OCI-LY1 (cell line): ENCODE measurements at regions not wholly inside any gene's neighbourhood (a gene's known extent, or its start where the extent isn't known, plus 50 kb on each side); places are given as distances from the start of the nearest gene placed in this dataset.

Experiments
- H2AFZ ChIP-seq: fragments of 200-600 bp; sonication (generic), shearing (Covaris generic); 2 replicates; pipeline ENCODE4 v1.6.0; 2014; ENCODE audit warnings: antibody characterized with exemption, mild to moderate bottlenecking, low read length
- H3F3A ChIP-seq: fragments of 200-600 bp; sonication (generic), shearing (Covaris generic); 2 replicates; pipeline ENCODE4 v1.6.0; 2014; ENCODE audit warnings: mild to moderate bottlenecking, antibody characterized with exemption, low read length, moderate library complexity; ENCODE audit not compliant: insufficient read depth
- H3K27ac ChIP-seq: fragments of 200-600 bp; sonication (generic); 2 replicates; pipeline ENCODE4 v1.5.1; 2014; ENCODE audit warnings: low read length, mixed run types, mild to moderate bottlenecking, low read depth; ENCODE audit not compliant: poor library complexity, severe bottlenecking
- H3K27me3 ChIP-seq: fragments of 200-600 bp; sonication (generic); 2 replicates; pipeline ENCODE4 v1.6.0; 2014; ENCODE audit warnings: antibody characterized with exemption, mild to moderate bottlenecking, low read length, moderate library complexity; ENCODE audit not compliant: insufficient read depth
- H3K36me3 ChIP-seq: fragments of 200-600 bp; sonication (generic); 2 replicates; pipeline ENCODE4 v1.6.1; 2014; ENCODE audit warnings: mild to moderate bottlenecking, antibody characterized with exemption, low read length, moderate library complexity, mixed read lengths; ENCODE audit not compliant: insufficient read depth
- H3K4me1 ChIP-seq: fragments of 200-600 bp; sonication (generic); 2 replicates; pipeline ENCODE4 v1.5.1; 2014; ENCODE audit warnings: mild to moderate bottlenecking, low read length, moderate library complexity; ENCODE audit not compliant: insufficient read depth, severe bottlenecking
- H3K4me2 ChIP-seq: fragments of 200-600 bp; sonication (generic), shearing (Covaris generic); 2 replicates; pipeline ENCODE4 v1.6.1; 2014; ENCODE audit warnings: low read length
- H3K4me3 ChIP-seq: fragments of 200-600 bp; sonication (generic); 2 replicates; pipeline ENCODE4 v1.5.1; 2014; ENCODE audit warnings: low read length, low read depth, mild to moderate bottlenecking, mixed read lengths; ENCODE audit not compliant: poor library complexity, severe bottlenecking
- H3K79me2 ChIP-seq: fragments of 200-600 bp; shearing (Covaris generic); 2 replicates; pipeline ENCODE4 v1.6.1; 2016; ENCODE audit warnings: mixed run types, low read length, mixed read lengths; ENCODE audit not compliant: insufficient read depth
- H3K9ac ChIP-seq: fragments of 200-600 bp; sonication (generic), shearing (Covaris generic); 2 replicates; pipeline ENCODE4 v1.6.1; 2014; ENCODE audit warnings: mild to moderate bottlenecking, low read length, mixed read lengths
- H3K9me2 ChIP-seq: fragments of 200-600 bp; sonication (generic), shearing (Covaris generic); 2 replicates; pipeline ENCODE4 v1.6.1; 2014; ENCODE audit warnings: low read depth, mild to moderate bottlenecking, low read length, mixed read lengths
- H3K9me3 ChIP-seq: fragments of 200-600 bp; shearing (Covaris generic); 2 replicates; pipeline ENCODE4 v1.6.1; 2014; ENCODE audit warnings: low read length, mixed read lengths
- H4K20me1 ChIP-seq: fragments of 200-600 bp; sonication (generic), shearing (Covaris generic); 2 replicates; pipeline ENCODE4 v1.6.0; 2016; ENCODE audit warnings: mild to moderate bottlenecking, low read length; ENCODE audit not compliant: insufficient read depth
- CTCF ChIP-seq: fragments of 200-600 bp; sonication (generic), shearing (Covaris generic); IDR thresholded peaks from 2 replicates; pipeline ENCODE4 v1.5.1; 2017; ENCODE audit warnings: mild to moderate bottlenecking, antibody characterized with exemption, low read length, moderate library complexity, mixed read lengths
- EZH2 ChIP-seq: fragments of 200-600 bp; sonication (generic), shearing (Covaris generic); IDR thresholded peaks from 2 replicates; pipeline ENCODE4 v1.8.0; 2017; ENCODE audit warnings: borderline replicate concordance, mixed run types, mild to moderate bottlenecking, antibody characterized with exemption, low read length, moderate library complexity, mixed read lengths

DNA sequence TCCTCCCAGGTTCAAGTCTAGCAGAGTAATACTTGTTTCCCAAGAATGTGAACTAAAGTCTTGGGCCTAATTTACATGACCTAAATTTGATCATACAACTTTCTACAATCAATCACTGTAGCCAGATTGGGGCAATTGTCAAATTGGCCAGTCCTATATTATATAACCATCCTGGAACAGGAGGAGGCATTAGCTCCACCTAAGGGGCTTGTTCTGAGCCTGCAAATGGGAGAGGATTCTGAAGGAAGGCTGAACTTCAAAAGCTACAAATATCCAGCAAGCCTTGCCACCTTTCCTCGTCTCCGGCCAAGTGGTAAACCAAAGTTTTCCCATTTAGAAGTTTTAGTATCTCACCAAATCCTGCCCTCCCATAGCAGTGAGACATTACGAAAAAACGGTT lies 1289.6 kb upstream of the TENM3 start:
- H2AFZ ChIP-seq = no peak overlapping the region

DNA sequence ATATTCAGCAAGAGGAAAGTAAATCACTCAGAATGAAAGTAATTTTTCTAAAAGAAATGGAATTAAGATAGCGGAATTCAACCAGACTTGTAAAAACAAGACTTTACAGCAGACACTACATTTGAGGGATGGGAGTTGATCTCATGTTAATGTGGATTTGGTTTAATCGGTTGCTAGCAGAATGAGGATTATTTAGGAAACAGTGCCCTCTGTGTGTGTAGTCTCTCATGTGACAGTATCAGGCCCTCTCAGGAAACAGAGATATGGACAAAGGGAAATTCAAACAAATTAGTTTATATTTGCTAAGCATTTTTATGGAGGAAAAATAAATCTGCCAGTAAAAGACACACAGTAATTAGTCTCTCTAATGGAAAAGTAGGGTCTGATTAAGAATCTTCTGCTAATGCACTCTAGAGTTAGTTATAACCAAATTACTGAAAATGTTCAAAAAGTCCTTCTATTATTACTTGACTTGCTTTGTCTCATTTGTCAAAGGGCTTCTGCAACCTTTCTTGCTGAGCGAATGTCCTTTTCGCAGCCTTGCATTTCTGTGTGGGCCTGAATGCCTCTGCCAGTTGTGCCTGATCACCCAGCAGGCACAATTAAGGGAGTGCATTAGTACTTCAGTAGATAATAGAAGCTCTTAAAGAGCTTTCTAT lies 1282.3 kb upstream of the TENM3 start:
- Histone ChIP-seq H3K9ac (no peak overlapping the region), H3K4me1 (peaks cover 8% of the 10 kb centered on the region), H3K9me2 (no peaks in the 10 kb centered on the region), H3K27me3 (no peaks in the 10 kb centered on the region), H3K36me3 (no peaks in the 10 kb centered on the region), H2AFZ (no peak overlapping the region), H4K20me1 (no peaks in the 10 kb centered on the region), H3K4me2 (no peak overlapping the region), H3K9me3 (no peaks in the 10 kb centered on the region), H3K79me2 (no peaks in the 10 kb centered on the region), H3K4me3 (no peak overlapping the region), H3F3A (no peaks in the 10 kb centered on the region), H3K27ac (no peak overlapping the region)
- no peak for TF ChIP-seq EZH2
- TF ChIP-seq CTCF = peak; percentile 26; the same call in 1 of the 2 replicates

More for the DNA sequence above, 1289.6 kb upstream of the TENM3 start:
- H3K27ac ChIP-seq = no peak overlapping the region
- TF ChIP-seq CTCF (peak; percentile 32; the same call in 1 of the 2 replicates), EZH2 (no peak)
- H3K9ac ChIP-seq = no peak overlapping the region
- H4K20me1 ChIP-seq = no peaks in the 10 kb centered on the region
- H3K4me1 ChIP-seq = peaks cover 4% of the 10 kb centered on the region
- H3K36me3 ChIP-seq = no peaks in the 10 kb centered on the region
- H3K4me3 ChIP-seq = no peak overlapping the region
- no peaks in the 10 kb centered on the region for H3F3A ChIP-seq
- H3K27me3 ChIP-seq = no peaks in the 10 kb centered on the region
- no peaks in the 10 kb centered on the region; the same call in 1 of the 2 replicates for H3K79me2 ChIP-seq
- no peaks in the 10 kb centered on the region for H3K9me2 ChIP-seq
- H3K4me2 ChIP-seq = no peak overlapping the region
- H3K9me3 ChIP-seq = no peaks in the 10 kb centered on the region; the same call in 1 of the 2 replicates

GRCh38 chr4:180962268-180962667 lies 1280.9 kb upstream of the TENM3 start:
- Histone ChIP-seq H3K9me3 (no peaks in the 10 kb centered on the region), H3K4me2 (no peak overlapping the region), H3K9me2 (no peaks in the 10 kb centered on the region), H4K20me1 (no peaks in the 10 kb centered on the region), H3F3A (no peaks in the 10 kb centered on the region), H2AFZ (no peak overlapping the region), H3K4me3 (no peak overlapping the region), H3K79me2 (no peaks in the 10 kb centered on the region), H3K9ac (no peak overlapping the region), H3K27me3 (no peaks in the 10 kb centered on the region), H3K27ac (no peak overlapping the region), H3K4me1 (peaks cover 8% of the 10 kb centered on the region), H3K36me3 (no peaks in the 10 kb centered on the region)
- no peak for TF ChIP-seq EZH2
- no peak for TF ChIP-seq CTCF
